ENCODE measurements at regions not wholly inside any gene's neighbourhood (a gene's known extent, or its start where the extent isn't known, plus 50 kb on each side); places are given as distances from the start of the nearest gene placed in this dataset.

DNA sequence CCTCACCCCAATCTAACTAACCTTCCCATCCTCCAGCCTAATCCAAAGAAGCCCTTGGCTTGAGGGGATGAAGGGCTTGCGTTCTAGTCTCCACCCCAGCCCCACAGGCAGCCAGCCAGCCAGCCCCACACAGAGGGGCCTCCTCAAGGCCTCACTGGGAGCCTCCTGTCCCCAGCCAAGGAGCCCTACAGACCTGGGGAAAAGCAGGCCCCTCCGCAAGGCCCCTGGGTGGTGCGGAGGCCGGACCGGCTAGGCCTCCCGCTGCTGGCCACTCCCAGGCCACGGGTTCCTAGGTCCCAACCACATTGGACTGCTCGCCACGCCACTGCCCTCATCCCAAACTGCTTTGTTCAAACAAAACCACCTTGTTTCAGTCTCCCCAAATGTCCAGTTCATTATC lies 78.0 kb downstream of the ZIC5 start:
- H3K4me3 ChIP-seq (ENCODE audit: control insufficient read depth, low read depth, low read length), result no peak overlapping the region
- DNase-seq (ENCODE audit: low read depth), result no peak
- TF ChIP-seq, protein P1, sequence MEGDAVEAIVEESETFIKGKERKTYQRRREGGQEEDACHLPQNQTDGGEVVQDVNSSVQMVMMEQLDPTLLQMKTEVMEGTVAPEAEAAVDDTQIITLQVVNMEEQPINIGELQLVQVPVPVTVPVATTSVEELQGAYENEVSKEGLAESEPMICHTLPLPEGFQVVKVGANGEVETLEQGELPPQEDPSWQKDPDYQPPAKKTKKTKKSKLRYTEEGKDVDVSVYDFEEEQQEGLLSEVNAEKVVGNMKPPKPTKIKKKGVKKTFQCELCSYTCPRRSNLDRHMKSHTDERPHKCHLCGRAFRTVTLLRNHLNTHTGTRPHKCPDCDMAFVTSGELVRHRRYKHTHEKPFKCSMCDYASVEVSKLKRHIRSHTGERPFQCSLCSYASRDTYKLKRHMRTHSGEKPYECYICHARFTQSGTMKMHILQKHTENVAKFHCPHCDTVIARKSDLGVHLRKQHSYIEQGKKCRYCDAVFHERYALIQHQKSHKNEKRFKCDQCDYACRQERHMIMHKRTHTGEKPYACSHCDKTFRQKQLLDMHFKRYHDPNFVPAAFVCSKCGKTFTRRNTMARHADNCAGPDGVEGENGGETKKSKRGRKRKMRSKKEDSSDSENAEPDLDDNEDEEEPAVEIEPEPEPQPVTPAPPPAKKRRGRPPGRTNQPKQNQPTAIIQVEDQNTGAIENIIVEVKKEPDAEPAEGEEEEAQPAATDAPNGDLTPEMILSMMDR (IDR thresholded peaks at IDR 0.05; ENCODE audit: control insufficient read depth, insufficient read depth, low read depth, low read length, missing control alignments), result no peak

DNA sequence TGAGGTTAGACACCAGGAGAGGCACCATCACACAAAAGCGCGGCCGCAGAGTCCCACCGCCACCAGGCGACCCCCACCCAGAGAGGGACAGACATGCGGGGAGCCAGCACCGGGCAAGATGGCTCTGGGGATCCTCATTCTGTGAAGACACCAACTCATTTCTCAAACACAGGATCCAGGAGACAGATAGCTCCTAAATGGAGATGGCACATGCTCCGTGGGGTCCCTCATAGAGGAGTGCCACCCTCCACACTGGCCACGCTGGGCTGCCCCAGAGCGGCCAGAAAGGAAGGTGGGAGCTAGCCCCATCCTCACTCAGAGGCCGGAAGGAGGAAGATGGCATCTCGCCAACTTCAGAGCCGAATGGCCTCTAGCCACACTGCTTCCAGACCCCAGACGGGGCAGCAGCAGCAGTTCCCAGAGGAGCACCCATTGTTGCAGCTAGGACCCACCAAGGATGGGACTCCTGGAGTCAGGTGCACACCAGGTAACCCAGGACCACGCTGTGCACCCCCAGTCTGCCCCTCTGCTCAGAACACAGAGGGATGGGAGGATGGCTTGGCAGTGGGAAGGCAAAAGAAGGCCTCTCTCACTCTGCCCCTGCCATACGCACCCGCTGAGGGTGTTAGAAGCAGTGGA lies 78.6 kb downstream of the ZIC5 start:
- TF ChIP-seq, protein P1 (IDR thresholded peaks at IDR 0.05; ENCODE audit: control insufficient read depth, insufficient read depth, low read depth, low read length, missing control alignments), result no peak
- DNase-seq (ENCODE audit: low read depth), result no peak
- H3K4me3 ChIP-seq (ENCODE audit: control insufficient read depth, low read depth, low read length), result no peak overlapping the region

GRCh38 chr13:99892196-99892613 lies 79.4 kb downstream of the ZIC5 start:
- DNase-seq (ENCODE audit: low read depth), result no peak
- TF ChIP-seq, protein P1 (IDR thresholded peaks at IDR 0.05; ENCODE audit: control insufficient read depth, insufficient read depth, low read depth, low read length, missing control alignments), result no peak
- H3K4me3 ChIP-seq (ENCODE audit: control insufficient read depth, low read depth, low read length), result no peak overlapping the region

DNA sequence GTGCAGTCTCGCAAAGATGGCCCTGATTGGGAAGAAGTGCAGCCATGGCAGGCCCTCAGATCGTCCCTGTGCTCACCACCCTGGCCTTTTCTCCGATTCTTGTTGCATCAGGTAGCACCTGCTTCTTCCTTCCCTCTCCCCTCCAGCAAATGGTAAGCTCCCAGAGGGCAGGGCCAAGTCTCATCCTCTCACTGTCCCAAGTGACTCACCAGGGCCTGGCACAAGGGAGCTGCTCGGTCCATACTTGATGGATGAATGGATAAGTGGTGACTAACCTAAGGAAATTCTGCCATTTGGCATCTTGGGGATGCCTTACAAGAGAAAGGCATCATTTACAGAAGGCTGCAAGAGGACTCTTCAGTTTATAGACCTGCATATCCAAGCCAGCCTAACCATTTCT lies 84.9 kb downstream of the ZIC5 start:
- no peak for DNase-seq (ENCODE audit: low read depth)
- TF ChIP-seq, protein P1 (IDR thresholded peaks at IDR 0.05; ENCODE audit: control insufficient read depth, insufficient read depth, low read depth, low read length, missing control alignments), result no peak
- no peak overlapping the region for H3K4me3 ChIP-seq (ENCODE audit: control insufficient read depth, low read depth, low read length)

DNA sequence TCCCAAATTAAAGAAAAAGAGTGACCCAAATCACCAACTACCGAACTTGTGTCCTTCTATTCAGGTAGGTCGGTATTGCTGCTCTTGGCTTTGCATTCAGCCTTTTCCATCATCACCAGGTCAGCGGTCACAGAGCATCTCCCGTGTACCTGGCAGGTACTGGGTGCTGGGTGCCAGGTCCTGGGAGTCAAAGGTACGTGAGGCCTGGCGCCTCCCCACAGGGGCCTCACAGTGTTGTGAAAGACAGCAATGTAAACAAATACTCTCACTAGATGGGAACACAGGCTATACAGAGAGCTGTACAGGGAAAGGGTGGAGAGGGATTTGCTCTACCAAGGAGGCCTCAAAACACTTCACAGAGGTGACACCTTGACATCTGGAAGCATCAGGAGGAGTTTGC lies 86.7 kb downstream of the ZIC5 start:
- TF ChIP-seq, protein P1 (IDR thresholded peaks at IDR 0.05; ENCODE audit: control insufficient read depth, insufficient read depth, low read depth, low read length, missing control alignments), result no peak
- no peak overlapping the region for H3K4me3 ChIP-seq (ENCODE audit: control insufficient read depth, low read depth, low read length)
- DNase-seq (ENCODE audit: low read depth), result no peak

DNA sequence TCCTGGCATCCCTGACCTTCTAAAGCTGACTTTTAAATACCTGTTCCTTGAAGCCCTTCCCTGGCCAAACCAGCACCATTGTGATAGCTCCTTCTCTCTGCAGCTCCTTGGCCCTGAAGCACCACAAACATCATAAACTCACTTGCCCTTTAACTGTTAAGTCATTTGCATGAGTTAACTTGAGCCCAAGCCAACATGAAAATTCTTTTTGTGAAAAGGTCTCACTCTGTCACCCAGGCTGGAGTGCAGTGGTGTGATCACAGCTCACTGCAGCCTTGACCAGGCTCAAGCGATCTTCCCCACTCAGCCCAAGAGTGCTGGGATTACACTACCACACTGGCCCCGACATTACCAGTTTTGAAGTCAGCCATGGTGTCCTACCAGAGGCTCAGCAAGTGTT lies 87.8 kb downstream of the ZIC5 start:
- DNase-seq (ENCODE audit: low read depth), result no peak
- H3K4me3 ChIP-seq (ENCODE audit: control insufficient read depth, low read depth, low read length), result no peak overlapping the region
- TF ChIP-seq, protein P1 (IDR thresholded peaks at IDR 0.05; ENCODE audit: control insufficient read depth, insufficient read depth, low read depth, low read length, missing control alignments), result no peak
